AG04449 (cell line): ENCODE measurements at regions not wholly inside any gene's neighbourhood (a gene's known extent, or its start where the extent isn't known, plus 50 kb on each side); places are given as distances from the start of the nearest gene placed in this dataset.

Experiments
- CTCF ChIA-PET: fragments of 350-600 bp; formaldehyde crosslinking; extraction: SDS; loops from one replicate; lab custom pipeline; 2021; ENCODE audit warnings: antibody characterized with exemption; lab: Yijun Ruan, JAX
- POLR2A ChIA-PET: fragments of 400-600, 350-600 bp; formaldehyde crosslinking; extraction: SDS; loops from one replicate; lab custom pipeline; 2020; ENCODE audit warnings: antibody characterized with exemption, inconsistent platforms; lab: Yijun Ruan, JAX
- DNase-seq: peaks from one replicate; pipeline ENCODE4 v3.0.0-alpha.2; 2010; ENCODE audit warnings: low read depth, low spot score
- H3K4me3 ChIP-seq: 2 replicates; pipeline ENCODE4 v1.5.1; 2011; ENCODE audit warnings: low read depth, mild to moderate bottlenecking, control low read depth, low read length
- TF ChIP-seq, protein P1 (sequence below): IDR thresholded peaks from one replicate; pipeline ENCODE4 v1.5.1; 2011; ENCODE audit warnings: mild to moderate bottlenecking, moderate library complexity, low read length, control low read depth, inconsistent platforms; ENCODE audit not compliant: insufficient read depth; ENCODE audit errors: missing control alignments

DNA sequence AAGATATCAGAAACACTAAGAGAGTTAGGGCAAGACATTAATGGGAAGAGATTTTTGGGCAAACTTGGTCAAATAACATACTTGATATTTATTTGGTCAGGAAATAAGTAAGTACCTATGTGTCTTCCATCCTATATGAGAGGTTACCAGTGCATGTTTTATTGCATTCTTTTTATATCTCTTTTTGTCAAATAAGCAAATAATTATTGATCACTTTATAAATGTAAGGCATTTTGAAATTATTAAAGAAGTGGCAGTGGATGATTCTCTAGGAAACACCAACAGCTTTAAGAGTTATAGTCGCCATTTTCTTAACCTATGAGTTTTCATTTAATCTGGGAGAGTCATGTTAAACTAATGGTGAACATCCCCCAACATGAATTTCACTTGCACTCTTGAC, 453.3 kb downstream of the MEIS1 start:
- no peak for DNase-seq
- POLR2A ChIA-PET = interaction anchor here (1.4 to 1.5 kb wide), 2 partner anchors 9 to 25 kb away, joined by 5 read pairs; no protein-coding TSS in a partner anchor
- CTCF ChIA-PET = interaction anchor here (2.2 kb wide), 1 partner anchor 14 kb away, joined by 9 read pairs; no protein-coding TSS in a partner anchor
- no peak overlapping the region for H3K4me3 ChIP-seq
- TF ChIP-seq, protein P1, sequence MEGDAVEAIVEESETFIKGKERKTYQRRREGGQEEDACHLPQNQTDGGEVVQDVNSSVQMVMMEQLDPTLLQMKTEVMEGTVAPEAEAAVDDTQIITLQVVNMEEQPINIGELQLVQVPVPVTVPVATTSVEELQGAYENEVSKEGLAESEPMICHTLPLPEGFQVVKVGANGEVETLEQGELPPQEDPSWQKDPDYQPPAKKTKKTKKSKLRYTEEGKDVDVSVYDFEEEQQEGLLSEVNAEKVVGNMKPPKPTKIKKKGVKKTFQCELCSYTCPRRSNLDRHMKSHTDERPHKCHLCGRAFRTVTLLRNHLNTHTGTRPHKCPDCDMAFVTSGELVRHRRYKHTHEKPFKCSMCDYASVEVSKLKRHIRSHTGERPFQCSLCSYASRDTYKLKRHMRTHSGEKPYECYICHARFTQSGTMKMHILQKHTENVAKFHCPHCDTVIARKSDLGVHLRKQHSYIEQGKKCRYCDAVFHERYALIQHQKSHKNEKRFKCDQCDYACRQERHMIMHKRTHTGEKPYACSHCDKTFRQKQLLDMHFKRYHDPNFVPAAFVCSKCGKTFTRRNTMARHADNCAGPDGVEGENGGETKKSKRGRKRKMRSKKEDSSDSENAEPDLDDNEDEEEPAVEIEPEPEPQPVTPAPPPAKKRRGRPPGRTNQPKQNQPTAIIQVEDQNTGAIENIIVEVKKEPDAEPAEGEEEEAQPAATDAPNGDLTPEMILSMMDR = no peak

DNA sequence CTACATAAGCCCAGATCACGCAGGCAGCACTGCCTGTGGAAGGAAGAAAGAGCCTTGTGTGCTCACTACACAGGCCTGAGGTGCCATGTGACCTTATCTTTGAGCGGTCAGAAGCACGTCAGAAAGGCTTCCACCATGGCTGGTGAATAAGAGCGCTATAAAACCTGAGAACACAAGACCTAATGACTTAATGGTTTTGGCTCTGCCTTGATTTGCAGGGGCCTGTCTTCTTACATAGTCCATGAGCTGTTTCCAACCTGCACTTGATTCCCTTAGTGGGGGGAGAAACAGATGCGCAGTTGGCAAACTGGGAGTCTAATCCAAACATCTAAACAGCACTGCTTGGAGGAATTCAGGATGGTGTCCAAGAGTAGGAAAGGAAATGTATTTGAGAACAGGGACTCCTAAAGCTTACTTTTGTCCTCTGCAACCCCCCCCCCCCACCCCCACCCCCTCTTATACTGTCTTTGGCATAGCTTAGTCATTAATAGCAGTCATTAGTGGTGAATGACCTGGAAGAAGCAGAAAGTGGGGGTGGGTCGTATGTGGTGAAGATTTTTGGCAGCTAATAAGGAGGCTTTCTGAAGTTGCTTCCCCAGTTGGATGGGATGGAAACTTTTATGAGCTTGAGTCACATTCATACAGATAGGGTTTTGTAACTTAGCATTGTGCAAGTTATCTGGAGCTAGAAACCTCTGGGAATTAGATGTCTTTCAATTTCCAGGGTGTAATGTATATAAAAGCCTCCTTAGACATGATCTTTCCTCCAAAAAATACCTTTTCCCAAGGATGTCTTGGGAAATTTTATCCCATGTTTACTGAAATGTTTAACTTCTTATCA, 454.1 kb downstream of the MEIS1 start:
- TF ChIP-seq, protein P1 = no peak
- DNase-seq = peak; percentile 99
- POLR2A ChIA-PET = interaction anchor here (0.7 to 1.5 kb wide), 6 partner anchors 8 to 455 kb away, joined by 3 to 5 read pairs (median 4); no protein-coding TSS in a partner anchor
- no peak overlapping the region for H3K4me3 ChIP-seq
- CTCF ChIA-PET = interaction anchor here (1.0 to 2.2 kb wide), 2 partner anchors 8 to 15 kb away, joined by 3 to 9 read pairs; no protein-coding TSS in a partner anchor

GRCh38 chr2:66889632-66889882, 454.6 kb downstream of the MEIS1 start:
- H3K4me3 ChIP-seq = no peak overlapping the region
- ChIA-PET CTCF (interaction anchor here (1.0 to 2.2 kb wide), 2 partner anchors 8 to 16 kb away, joined by 3 to 9 read pairs; no protein-coding TSS in a partner anchor), POLR2A (interaction anchor here (0.7 to 1.5 kb wide), 6 partner anchors 8 to 456 kb away, joined by 3 to 5 read pairs (median 4); no protein-coding TSS in a partner anchor)
- no peak for DNase-seq
- TF ChIP-seq, protein P1 = no peak

DNA sequence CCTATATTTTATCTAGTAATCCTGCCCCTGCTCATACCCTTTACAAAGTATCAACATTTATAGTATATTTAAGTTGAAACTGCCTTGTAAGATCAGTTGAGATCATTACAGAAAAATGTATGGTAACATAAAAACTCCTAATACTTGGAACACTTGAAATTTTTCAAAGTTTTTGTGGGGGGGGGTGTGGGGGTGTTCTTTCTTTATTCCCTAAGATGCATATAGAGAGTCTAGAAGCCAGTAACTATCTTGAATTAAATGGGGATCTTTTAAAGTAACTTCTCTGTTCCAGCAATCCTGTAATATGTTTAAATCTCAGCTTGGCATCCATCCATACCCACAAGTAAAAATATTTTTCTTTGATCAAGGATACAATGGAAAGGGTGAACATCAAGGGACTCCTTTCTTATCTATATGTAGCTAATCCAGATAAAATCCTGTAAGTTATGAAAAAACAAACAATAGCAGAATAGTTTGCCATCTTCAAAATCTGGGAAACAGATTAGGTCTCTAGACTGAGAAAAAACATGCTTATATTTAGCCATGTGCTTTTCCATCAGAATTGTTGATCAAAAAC, 455.3 kb downstream of the MEIS1 start:
- ChIA-PET CTCF (interaction anchor here (0.9 to 1.2 kb wide), 2 partner anchors 12 to 16 kb away, joined by 3 read pairs; no protein-coding TSS in a partner anchor), POLR2A (no interaction called here)
- no peak overlapping the region for H3K4me3 ChIP-seq
- DNase-seq = no peak
- TF ChIP-seq, protein P1 = no peak

DNA sequence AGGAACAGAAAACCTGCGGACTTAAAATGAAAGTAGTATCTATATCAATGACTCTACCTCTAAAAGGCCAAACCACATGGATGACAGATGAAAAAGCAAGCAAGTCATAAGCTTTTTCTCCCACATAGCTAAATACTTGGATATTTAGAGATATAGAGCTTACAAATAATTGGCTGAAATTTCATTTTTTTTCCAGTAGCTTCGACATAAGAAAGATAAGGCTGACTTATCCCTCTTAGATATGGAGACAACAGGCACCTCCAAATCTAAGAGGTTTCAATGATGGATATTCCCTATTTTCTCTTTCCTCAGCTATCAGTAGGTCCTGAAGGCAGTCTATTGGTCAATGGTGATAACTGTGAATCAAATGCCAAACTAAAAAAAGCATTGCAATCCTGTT, 460.3 kb downstream of the MEIS1 start:
- ChIA-PET CTCF (no interaction called here), POLR2A (no interaction called here)
- TF ChIP-seq, protein P1 = no peak
- no peak for DNase-seq
- H3K4me3 ChIP-seq = no peak overlapping the region

GRCh38 chr2:66896131-66896530, 461.2 kb downstream of the MEIS1 start:
- no peak overlapping the region for H3K4me3 ChIP-seq
- DNase-seq = no peak
- CTCF ChIA-PET = no interaction called here
- POLR2A ChIA-PET = no interaction called here
- TF ChIP-seq, protein P1 = no peak
